ENCODE measurements at regions not wholly inside any gene's neighbourhood (a gene's known extent, or its start where the extent isn't known, plus 50 kb on each side); places are given as distances from the start of the nearest gene placed in this dataset.
A peak's percentile ranks its signal among the peaks of the same experiment; 100 is the strongest.

DNA sequence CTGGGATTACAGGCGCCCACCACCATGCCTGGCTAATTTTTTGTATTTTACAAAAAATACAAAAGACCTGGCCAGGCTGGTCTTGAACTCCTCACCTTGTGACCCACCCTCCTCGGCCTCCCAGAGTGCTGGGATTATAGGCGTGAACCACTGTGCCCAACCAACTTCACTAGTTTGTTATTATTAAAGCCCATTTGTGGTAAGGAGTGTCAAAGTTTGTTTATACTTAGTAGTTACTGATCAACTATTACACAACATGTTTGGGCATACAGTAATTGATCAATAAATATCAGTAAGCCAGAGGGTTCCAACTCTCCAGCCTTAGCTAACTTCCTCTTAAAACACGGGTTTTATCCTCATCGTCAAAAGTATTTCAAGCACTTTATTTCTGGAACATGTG lies 67.5 kb upstream of the ZNG1B start (continued):
- TF ChIP-seq, protein P1, sequence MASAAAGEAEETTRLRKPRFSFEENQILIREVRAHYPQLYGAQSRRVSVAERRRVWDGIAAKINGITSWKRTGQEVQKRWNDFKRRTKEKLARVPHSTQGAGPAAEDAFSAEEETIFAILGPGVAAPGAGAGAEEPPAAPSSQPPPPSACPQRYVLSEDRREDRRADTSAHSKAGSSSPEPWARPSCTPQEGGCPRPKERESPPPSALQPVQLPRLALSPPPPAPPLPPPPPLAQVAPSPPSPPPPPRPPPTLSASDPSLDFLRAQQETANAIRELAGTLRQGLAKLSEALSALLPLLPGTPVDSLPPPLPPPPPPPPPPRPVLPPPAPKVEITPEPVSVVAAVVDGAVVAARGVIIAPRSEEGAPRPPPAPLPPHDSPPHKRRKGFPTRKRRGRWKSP (CRISPR knock-in tag; IDR thresholded peaks at IDR 0.05): peak; percentile 36; the same call in 1 of the 2 replicates
- no peak for TF ChIP-seq ZNF589 (CRISPR knock-in tag; conservative IDR thresholded peaks at IDR 0.05)
- TF ChIP-seq, protein P2, sequence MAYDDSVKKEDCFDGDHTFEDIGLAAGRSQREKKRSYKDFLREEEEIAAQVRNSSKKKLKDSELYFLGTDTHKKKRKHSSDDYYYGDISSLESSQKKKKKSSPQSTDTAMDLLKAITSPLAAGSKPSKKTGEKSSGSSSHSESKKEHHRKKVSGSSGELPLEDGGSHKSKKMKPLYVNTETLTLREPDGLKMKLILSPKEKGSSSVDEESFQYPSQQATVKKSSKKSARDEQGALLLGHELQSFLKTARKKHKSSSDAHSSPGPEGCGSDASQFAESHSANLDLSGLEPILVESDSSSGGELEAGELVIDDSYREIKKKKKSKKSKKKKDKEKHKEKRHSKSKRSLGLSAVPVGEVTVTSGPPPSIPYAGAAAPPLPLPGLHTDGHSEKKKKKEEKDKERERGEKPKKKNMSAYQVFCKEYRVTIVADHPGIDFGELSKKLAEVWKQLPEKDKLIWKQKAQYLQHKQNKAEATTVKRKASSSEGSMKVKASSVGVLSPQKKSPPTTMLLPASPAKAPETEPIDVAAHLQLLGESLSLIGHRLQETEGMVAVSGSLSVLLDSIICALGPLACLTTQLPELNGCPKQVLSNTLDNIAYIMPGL (CRISPR knock-in tag; IDR thresholded peaks at IDR 0.05; ENCODE audit: borderline replicate concordance in 1 of 2, low read depth in 1 of 2): no peak
- no peak for TF ChIP-seq FOXP1 (IDR thresholded peaks at IDR 0.05)
- peak; percentile 59 for TF ChIP-seq FOXP1 (CRISPR knock-in tag; IDR thresholded peaks at IDR 0.05)
- TF ChIP-seq RXRA (CRISPR knock-in tag; IDR thresholded peaks at IDR 0.05): no peak
- TF ChIP-seq KDM1A (CRISPR knock-in tag; IDR thresholded peaks at IDR 0.05): no peak
- TF ChIP-seq, protein P3, sequence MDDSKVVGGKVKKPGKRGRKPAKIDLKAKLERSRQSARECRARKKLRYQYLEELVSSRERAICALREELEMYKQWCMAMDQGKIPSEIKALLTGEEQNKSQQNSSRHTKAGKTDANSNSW (CRISPR knock-in tag; IDR thresholded peaks at IDR 0.05; ENCODE audit: borderline replicate concordance): no peak
- no peak for TF ChIP-seq ZNF382 (CRISPR knock-in tag; IDR thresholded peaks at IDR 0.05; ENCODE audit: borderline replicate concordance)
- TF ChIP-seq, protein P4, sequence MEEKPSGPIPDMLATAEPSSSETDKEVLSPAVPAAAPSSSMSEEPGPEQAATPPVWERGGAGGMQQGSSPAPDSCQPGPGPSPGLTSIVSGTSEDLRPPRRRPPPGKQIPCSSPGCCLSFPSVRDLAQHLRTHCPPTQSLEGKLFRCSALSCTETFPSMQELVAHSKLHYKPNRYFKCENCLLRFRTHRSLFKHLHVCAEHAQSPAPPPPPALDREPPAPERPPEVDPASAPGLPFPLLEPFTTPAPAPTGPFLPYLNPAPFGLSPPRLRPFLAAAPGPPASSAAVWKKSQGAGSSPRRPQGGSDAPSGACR (CRISPR knock-in tag; IDR thresholded peaks at IDR 0.05): no peak
- TF ChIP-seq ZNF790 (CRISPR knock-in tag; IDR thresholded peaks at IDR 0.05; ENCODE audit: borderline replicate concordance): no peak
- TF ChIP-seq, protein P5, sequence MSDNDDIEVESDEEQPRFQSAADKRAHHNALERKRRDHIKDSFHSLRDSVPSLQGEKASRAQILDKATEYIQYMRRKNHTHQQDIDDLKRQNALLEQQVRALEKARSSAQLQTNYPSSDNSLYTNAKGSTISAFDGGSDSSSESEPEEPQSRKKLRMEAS (IDR thresholded peaks at IDR 0.05): no peak
- TF ChIP-seq, protein P6, sequence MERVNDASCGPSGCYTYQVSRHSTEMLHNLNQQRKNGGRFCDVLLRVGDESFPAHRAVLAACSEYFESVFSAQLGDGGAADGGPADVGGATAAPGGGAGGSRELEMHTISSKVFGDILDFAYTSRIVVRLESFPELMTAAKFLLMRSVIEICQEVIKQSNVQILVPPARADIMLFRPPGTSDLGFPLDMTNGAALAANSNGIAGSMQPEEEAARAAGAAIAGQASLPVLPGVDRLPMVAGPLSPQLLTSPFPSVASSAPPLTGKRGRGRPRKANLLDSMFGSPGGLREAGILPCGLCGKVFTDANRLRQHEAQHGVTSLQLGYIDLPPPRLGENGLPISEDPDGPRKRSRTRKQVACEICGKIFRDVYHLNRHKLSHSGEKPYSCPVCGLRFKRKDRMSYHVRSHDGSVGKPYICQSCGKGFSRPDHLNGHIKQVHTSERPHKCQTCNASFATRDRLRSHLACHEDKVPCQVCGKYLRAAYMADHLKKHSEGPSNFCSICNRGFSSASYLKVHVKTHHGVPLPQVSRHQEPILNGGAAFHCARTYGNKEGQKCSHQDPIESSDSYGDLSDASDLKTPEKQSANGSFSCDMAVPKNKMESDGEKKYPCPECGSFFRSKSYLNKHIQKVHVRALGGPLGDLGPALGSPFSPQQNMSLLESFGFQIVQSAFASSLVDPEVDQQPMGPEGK (CRISPR knock-in tag; IDR thresholded peaks at IDR 0.05): no peak
- no peak for TF ChIP-seq TAF15 (IDR thresholded peaks at IDR 0.05; ENCODE audit: low read depth, low read length, poor library complexity, severe bottlenecking)
- TF ChIP-seq NPAS2 (CRISPR knock-in tag; IDR thresholded peaks at IDR 0.05; ENCODE audit: borderline replicate concordance): no peak
- TF ChIP-seq HNRNPUL1 (IDR thresholded peaks at IDR 0.05; ENCODE audit: low read depth, low read length): no peak
- TF ChIP-seq POLR2G (IDR thresholded peaks at IDR 0.05; ENCODE audit: low read depth, low read length): no peak
- TF ChIP-seq, protein P7, sequence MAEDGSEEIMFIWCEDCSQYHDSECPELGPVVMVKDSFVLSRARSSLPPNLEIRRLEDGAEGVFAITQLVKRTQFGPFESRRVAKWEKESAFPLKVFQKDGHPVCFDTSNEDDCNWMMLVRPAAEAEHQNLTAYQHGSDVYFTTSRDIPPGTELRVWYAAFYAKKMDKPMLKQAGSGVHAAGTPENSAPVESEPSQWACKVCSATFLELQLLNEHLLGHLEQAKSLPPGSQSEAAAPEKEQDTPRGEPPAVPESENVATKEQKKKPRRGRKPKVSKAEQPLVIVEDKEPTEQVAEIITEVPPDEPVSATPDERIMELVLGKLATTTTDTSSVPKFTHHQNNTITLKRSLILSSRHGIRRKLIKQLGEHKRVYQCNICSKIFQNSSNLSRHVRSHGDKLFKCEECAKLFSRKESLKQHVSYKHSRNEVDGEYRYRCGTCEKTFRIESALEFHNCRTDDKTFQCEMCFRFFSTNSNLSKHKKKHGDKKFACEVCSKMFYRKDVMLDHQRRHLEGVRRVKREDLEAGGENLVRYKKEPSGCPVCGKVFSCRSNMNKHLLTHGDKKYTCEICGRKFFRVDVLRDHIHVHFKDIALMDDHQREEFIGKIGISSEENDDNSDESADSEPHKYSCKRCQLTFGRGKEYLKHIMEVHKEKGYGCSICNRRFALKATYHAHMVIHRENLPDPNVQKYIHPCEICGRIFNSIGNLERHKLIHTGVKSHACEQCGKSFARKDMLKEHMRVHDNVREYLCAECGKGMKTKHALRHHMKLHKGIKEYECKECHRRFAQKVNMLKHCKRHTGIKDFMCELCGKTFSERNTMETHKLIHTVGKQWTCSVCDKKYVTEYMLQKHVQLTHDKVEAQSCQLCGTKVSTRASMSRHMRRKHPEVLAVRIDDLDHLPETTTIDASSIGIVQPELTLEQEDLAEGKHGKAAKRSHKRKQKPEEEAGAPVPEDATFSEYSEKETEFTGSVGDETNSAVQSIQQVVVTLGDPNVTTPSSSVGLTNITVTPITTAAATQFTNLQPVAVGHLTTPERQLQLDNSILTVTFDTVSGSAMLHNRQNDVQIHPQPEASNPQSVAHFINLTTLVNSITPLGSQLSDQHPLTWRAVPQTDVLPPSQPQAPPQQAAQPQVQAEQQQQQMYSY (CRISPR knock-in tag; IDR thresholded peaks at IDR 0.05): no peak
- no peak for TF ChIP-seq ARNTL (CRISPR knock-in tag; IDR thresholded peaks at IDR 0.05)
- TF ChIP-seq CBX2 (IDR thresholded peaks at IDR 0.05; ENCODE audit: low read depth, low read length): no peak
- TF ChIP-seq CBX2 (CRISPR knock-in tag; IDR thresholded peaks at IDR 0.05; ENCODE audit: low read depth): no peak
- TF ChIP-seq ZNF720 (CRISPR knock-in tag; IDR thresholded peaks at IDR 0.05): no peak
